ENCODE measurements at regions not wholly inside any gene's neighbourhood (a gene's known extent, or its start where the extent isn't known, plus 50 kb on each side); places are given as distances from the start of the nearest gene placed in this dataset.
"Not testable (repeated sequence)": the region's sequence is repeated elsewhere in the genome, so short reads cannot be mapped to it uniquely, and the experiment has no call there.

DNA sequence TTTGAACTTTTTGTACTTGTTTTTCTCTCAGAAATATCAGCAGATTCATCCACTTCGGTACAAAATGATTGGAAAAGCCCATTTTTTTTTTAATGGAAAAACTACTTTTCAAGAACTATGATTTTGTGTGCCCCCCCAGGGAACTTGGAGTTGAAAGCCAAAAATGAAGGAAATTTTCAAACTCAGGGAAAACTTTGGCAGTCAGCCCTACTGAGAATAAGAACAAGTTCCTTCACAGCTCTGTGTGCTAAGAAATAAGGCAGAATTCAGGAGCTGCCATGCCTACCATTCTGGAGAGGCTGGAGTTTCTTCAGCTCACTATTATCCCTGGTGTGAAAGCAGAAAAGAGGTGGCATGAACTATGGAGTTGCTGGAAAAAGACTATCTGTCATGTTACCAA, 226.0 kb upstream of the SLC35G4 start:
- DNase-seq (ENCODE audit: low spot score) = no peak

DNA sequence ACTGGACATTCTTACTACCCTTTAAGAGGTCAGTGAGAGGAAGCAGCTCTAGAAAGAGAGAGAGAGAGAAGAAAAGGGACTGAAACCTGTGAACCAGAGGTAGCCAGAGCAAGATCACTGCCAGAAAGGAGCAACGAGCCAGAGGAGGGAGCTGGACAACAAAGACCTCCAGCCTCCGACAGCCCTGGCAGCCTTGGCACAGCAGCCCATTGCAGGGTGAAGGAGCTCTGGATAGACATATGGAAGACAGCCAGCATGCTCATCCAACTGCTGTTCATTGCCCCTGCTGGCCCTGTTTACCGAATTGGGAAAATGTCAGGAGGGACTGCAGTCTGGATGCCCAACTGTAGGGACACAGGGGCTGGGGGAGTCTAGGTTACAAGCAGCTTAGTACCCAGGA, 228.4 kb upstream of the SLC35G4 start:
- no peak for DNase-seq (ENCODE audit: low spot score)

DNA sequence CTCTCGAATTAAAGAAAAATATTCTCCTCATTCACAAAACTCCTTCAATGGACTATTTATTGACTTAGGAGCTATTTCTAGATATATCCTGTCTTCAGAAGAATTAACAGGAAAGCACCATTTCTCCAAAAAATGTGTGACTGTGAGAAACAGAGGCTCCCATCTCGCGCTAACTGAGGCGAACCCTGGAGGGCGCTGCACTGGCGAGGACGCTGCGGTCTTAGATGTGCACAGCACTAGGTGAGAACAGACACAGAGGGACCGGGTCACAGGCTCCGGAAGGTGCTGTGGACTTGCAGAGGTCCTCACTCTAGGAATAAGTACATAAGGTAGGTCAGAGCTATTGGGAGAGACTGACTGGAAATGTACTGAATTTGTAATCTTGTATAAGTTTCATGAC, 229.7 kb upstream of the SLC35G4 start:
- DNase-seq (ENCODE audit: low spot score) = no peak

DNA sequence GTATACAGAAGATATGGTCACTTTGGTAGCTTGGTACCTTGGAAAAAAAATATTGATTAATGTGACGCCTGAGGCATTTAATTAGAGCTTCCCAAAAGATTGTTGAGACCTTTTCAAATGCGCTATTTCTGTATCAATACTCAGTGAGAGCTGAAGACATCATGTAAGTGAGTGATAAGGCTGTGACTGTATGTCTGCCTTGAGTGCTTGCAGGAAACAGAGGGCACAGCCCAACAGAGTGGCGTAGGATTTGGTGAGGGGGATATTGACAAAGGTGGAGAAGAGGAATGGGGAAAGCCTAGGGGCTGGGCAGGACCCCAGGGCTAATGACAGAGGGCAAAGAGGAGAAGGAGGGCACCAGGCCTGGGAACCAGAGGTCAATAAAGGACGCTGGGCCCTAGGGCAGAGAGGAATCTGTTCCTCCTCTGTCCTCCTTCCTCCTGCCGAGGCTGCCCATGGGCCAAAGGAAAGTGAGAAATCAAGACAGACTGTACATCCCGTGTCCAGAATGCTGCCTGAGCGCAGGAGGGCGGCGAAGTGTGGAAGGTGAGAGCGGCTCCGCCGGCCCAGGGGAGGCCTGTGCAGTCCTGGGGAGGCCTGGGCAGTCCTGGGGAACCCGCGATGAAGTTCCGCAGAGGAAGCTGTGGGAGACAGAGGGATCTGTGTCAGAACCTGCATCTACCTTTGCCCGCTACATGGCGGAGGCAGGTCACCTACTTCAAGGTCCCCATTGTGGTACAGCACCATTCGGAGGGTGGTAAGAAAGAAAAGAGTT, 228.6 kb upstream of the PIEZO2 start:
- DNase-seq (ENCODE audit: low spot score) = no peak

DNA sequence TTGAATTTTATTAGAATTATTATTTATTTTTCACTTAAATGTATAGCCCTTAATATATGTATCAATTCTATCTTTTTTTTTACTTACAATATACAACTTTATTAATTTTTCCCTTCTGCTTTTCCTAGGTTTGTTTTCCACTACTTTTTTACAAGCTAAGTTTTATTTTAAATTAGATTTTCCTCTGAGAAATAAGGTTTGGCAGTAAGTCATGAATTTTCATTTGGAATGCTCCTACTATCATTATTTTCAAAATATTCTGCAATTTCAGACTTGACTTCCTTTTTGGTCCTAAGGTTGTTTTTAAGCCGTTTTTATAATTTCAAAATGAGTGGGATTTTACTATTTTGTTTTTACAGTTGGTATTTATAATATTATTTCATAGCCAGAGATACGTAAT, 222.8 kb upstream of the PIEZO2 start:
- no peak for DNase-seq (ENCODE audit: low spot score)

DNA sequence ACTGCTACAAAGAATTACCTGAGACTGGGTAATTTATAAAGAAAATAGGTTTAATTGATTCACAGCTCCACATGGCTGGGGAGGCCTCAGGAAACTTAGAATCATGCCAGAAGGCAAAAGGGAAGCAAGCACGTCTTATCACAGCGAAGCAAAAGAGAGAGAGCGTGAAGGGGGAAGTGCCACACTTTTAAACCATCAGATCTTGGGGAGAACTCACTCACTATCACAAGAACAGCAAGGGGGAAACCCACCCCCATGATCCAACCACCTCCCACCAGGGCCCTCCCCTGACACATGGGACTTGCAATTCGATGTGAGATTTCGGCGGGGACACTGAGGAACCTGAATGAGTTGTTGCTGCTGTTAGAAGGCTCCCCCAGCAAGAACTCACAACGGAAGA, 220.2 kb upstream of the PIEZO2 start:
- DNase-seq (ENCODE audit: low spot score) = no peak

DNA sequence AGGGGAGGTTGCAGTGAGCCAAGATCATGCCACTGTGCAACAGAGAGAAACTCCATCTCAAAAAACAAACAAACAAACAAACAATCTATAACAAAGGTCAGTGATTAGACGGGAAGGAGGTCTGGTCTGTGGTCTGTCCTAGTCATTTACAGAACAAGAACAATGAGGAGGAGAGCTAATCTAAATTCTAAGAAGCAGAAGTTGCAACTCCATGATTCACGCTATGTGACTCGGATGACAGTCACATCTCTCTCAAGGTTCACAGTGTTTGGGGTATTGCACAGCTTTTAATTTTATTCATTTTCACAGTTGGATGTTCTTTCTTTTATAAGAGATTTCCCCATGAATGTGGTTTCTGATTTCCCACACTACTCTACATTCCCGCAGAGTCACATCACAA, 218.7 kb upstream of the PIEZO2 start:
- DNase-seq (ENCODE audit: low spot score) = no peak

DNA sequence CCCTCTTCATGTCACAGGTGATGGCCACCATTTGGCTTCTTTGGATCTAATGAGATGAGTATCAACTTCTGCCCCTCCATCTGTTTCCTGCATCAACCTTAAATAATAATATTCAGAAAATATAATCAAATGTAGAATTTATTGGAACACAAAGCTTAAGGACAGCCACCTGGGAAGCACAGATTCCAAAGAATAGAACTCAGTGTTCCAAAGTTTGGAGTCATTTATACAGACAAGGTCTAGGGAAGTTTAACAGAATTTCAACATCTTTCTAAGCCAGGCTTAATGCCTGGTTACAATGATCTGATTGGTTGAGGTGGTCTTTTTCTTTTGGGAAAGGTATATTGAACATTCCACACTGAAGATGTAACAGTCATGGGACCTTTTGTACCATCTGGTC, 218.0 kb upstream of the PIEZO2 start:
- no peak for DNase-seq (ENCODE audit: low spot score)

DNA sequence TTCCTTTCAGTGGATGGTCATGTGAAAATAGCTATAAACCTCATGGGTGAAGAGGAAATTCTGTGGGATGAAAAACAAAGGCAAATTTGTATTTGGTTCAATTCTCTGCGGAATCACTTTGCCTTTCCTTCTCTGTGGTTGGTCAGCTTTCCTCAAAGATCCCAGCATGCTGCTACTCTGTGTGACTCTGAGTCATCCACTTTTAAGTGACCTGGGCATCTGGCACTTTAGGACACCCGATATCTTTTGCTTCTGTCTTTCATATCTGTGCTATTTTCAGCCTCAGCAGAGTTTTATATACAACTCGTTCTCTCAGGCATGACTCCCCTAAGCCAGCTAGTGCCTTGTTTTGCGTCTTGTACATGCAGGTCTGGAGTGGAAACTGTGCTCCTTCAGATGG, 217.0 kb upstream of the PIEZO2 start:
- no peak for DNase-seq (ENCODE audit: low spot score)

DNA sequence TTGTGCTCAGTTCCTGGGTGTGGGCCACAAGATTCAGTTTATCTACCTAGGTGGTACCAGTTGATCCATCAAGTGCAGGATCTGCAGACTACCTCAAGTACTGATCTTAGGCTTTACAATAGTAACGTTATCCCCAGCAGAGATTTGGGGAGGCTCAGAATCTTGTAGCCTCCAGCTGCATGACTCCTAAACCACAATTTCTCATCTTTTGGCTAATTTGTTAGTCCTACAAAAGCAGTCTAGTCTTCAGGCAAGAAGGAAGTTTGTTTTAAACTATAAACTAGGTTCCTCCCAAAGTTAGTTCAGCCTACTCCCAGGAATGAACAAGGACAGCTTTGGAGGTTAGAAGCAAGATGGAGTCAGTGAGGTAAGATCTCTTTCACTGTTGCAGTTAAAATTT, 213.5 kb upstream of the PIEZO2 start:
- no peak for DNase-seq (ENCODE audit: low spot score)

DNA sequence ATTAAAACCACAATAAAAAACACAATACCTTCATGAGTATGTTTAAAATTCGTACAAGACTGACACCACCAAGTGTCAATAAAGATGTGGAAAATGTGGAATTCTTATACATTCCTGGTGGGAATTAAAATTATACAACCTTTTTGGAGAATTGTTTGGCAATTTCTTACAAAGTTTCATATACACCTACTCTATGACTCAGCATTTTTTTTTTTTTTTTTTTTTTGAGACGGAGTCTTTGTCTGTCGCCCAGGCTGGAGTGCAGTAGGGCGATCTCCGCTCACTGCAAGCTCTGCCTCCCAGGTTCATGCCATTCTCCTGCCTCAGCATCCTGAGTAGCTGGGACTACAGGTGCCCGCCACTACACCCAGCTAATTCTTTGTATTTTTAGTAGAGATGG, 212.5 kb upstream of the PIEZO2 start:
- DNase-seq (ENCODE audit: low spot score) = not testable (repeated sequence)

DNA sequence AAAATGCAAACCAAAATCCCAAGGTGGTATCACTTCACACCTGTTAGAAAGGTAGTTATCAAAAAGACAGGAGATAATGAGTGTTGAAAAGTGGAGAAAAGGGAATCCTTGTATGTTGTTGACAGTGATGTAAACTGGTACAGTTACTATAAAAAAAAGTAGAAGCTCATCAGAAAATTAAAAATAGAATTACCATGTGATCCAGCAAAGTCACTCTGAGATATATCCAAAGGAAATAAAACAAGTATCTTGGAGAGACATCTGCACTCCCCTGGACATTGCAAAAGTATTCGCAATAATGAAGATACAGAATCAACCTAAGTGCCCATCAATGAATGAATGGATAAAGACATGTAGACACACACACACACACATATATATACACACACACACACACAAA, 208.3 kb upstream of the PIEZO2 start:
- no peak for DNase-seq (ENCODE audit: low spot score)

DNA sequence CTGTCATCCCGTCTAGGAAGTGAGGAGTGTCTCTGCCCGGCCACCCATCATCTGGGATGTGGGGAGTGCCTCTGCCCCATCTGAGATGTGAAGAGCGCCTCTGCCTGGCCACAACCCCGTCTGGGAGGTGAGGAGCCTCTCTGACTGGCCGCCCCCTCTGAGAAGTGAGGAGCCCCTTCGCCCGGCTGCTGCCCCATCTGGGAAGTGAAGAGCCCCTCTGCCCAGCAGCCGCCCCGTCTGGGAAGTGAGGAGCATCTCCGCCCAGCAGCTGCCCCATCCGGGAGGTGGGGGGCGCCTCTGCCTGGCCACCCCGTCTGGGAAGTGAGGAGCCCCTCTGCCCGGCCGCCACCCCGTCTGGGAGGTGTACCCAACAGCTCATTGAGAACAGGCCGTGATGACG, 195.2 kb upstream of the PIEZO2 start:
- not testable (repeated sequence) for DNase-seq (ENCODE audit: low spot score)

DNA sequence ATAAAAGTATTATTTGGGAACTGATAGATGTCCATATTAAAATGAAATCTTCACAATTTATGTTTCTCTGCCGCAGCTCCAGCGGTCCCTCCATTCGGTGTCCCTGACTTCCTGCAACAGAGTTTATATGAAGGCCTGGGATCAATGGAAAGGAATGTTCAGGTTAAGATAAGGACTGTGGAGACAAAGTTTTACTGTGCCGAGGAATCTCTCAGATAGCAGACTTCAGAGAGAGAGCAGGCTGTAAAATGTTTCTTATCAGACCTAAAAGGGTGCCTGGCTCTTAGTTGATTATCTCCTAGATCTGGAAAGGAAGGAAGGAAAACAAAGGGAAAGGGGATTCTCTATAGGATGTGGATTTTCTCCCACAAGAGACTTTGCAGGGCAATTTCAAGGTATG, 193.7 kb upstream of the PIEZO2 start:
- no peak for DNase-seq (ENCODE audit: low spot score)

DNA sequence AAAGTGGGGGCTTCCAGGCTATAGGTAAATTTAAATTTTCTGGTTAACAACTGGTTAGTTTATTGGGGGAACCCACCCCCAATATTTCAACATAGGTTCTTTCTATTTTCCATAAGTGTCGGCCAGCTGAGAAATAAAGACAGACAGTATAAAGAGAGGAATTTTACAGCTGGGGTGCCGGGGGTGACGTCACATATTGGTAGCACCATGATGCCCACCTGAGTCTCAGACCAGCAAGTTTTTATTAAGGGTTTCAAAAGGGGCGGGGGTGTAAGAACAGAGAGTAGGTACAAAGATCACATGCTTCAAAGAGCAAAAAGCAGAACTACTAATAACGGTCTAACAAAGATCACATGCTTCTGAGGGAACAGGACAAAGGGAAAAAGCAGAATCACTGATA, 192.7 kb upstream of the PIEZO2 start:
- not testable (repeated sequence) for DNase-seq (ENCODE audit: low spot score)

DNA sequence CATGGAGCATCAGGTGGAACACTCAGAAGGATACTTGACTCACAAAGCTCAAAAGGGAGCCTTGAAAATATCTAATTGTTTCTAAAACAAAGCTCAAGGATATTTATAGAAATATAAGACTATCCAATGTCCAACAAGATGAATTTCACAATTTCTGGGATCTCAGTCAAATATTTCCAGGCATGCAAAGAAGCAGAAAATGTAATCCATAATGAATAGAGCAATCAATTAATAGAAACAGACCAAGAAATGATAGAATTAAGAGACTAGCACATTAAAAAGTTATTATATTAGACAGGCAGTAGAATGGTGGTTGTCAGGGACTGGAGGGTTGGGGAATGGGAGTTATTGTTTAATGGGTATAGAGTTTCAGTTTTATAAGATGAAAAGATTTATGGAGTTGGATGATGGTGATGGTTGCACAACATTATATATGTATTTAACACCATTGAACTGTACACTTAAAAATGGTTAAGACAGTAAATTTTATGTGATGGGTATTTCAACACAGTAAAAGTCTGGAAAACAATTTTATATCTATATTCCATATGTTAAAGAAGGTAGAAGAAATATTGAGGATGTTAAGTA, 189.9 kb upstream of the PIEZO2 start:
- no peak for DNase-seq (ENCODE audit: low spot score)

DNA sequence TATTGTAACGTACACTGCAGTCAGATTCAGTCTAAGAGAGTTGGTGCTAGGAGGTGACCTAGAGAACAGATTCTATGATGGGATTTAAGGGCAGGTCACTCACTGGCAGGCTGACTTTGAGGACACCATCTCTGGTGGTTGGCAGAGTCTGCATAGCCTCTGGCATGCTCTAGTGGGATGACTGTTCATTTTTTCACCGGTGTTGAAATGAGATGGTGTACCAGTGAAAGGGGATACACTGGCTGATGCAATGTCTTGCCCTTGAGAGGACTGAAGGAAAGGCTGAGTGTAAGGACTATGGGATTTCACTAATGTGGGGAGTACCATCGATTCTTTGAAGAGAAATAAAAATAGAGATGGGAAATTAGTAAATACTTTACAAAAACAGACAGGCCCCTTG, 186.9 kb upstream of the PIEZO2 start:
- DNase-seq (ENCODE audit: low spot score) = no peak

DNA sequence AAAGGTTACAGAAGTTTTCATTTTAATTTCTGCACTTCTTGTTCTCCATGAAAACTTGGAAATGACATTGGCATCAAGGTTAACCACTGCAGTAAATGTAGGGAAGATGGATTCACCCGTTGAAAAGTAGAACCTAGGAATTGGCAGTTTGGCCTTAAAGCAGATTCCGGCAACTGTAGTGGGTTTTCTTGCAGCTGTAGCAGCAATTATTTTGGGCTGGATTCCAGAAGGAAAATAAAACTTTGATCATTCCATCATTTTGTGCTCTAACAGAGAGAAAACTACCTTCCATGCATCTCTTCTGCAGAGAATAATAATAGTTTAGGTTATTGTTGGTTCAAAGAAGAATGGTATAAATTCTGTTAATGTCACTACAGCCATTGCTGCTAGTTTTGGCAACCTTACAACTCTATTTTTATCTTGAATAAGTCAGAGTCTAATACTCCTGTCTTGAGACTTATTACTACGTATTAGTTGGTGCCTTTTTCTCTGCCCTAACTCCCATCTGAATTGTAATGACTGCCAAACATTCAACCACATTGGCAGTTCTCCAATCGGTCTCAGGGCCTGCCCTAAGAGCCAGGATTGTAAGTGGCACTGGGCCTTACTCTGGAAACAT, 178.1 kb upstream of the PIEZO2 start:
- DNase-seq (ENCODE audit: low spot score) = no peak

DNA sequence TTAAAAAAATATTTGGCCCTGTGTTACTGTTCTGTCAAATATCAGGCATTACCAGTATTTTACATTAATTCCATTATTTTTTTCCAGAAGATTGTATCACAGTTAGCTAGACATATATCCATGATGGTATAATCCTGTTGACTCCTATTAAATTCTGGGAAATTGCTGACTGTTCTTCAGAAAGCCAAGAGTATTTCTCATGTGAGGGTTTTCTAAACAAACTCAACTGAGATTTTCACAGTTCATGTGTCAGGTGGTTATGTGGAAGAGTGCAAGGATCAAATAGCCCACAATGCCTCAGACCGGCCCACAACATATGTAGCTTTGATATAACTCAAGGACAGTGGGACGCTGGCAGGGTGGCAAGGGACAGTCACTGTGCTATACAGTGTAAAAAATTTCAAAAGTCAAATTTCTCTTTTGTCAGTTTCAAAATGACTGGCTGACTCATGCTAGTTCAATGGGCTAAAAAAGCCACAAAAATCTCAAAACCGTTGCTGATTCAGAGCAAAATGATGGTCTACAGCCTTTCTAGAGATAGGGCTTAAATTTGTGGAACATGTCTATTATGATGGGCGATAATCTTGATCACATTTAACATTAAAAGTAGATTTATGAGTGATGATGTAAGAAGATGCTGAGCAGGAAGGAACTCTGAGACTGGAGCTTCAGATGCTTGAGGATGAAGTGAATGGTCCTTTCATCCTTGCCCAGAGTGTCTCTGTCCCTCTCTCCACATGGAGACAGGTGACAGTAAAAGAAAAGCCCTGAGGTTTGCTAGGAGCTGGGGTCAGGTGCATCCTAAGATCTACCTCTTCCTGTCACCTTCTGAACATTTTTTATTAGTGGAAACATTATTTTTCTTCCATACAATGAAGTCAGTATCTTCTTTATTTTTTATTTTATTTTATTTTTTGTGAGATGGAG, 175.8 kb upstream of the PIEZO2 start:
- no peak for DNase-seq (ENCODE audit: low spot score)

DNA sequence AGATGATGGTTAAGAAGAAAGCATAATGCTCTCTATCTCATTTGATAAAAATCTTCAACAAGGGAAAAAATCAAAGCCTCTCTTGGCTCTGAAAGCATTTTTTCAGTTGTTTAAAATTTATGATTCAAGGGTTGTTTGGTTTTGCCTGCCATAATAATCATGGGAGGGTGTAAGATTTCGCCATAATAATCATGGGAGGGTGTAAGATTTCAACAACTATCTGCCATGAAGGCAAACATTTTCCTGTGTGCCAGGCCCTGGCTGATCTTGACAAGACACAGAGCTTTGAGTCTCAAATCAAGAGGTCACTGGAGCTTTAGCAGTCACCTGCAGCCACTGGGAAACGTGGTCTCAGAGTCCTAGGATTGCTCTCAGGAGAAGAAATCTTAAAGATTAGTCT, 175.1 kb upstream of the PIEZO2 start:
- DNase-seq (ENCODE audit: low spot score) = no peak

DNA sequence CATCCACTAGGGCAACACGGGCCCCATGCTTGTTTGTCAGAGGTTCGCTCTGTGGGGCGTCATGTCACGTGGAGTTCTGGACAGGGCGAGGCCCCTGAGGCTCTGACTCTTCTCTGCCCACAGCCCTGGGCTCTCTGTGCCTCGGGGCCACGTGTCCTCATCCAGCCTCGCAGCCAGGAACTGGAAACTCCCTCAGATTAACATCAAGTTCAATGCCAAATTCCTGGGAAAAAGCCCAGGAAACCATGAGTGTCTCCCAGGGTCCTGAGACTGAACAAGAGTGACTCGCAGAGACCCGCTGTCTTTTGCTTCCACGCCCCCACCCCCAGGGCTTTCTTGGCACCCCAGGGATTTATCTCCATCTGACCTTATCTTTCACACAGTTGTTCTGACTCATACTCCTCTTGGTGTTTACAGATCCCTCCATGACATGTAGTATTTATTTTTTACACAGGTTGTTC, 174.0 kb upstream of the PIEZO2 start:
- DNase-seq (ENCODE audit: low spot score) = no peak

DNA sequence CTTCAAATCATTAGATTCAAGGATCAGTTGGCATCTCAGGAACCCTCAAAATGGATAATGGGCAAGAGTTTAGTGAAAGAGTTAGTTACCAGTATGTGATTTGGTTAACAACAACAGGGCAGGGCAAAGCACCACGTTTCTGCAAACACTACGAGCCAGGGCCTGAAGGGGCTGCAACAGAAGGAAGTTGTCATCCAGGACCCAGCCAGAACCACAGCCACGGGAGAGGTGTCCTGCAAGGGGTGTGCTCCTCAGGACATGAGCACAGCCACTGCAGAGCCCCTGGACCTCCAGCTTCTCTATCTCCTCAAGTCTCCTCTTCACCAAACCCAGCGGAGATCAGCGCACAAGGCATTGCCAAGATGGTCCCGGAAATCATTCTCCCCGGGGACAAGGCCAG, 173.3 kb upstream of the PIEZO2 start:
- no peak for DNase-seq (ENCODE audit: low spot score)
